ENCODE measurements at regions not wholly inside any gene's neighbourhood (a gene's known extent, or its start where the extent isn't known, plus 50 kb on each side); places are given as distances from the start of the nearest gene placed in this dataset.

GRCh38 chr4:138903185-138903584 lies 112.4 kb upstream of the NOCT start:
- TF ChIP-seq EZH2 (IDR thresholded peaks at IDR 0.05; ENCODE audit: borderline replicate concordance, low read length) (no peak), CTCF (conservative IDR thresholded peaks at IDR 0.05 in 1 of 2, IDR thresholded peaks at IDR 0.05 in 1 of 2; ENCODE audit: extremely low read depth in 1 of 2, insufficient read depth in 1 of 2, low read depth in 1 of 2, low read length in 2 of 2) (no peak)
